ENCODE measurements at regions not wholly inside any gene's neighbourhood (a gene's known extent, or its start where the extent isn't known, plus 50 kb on each side); places are given as distances from the start of the nearest gene placed in this dataset.

DNA sequence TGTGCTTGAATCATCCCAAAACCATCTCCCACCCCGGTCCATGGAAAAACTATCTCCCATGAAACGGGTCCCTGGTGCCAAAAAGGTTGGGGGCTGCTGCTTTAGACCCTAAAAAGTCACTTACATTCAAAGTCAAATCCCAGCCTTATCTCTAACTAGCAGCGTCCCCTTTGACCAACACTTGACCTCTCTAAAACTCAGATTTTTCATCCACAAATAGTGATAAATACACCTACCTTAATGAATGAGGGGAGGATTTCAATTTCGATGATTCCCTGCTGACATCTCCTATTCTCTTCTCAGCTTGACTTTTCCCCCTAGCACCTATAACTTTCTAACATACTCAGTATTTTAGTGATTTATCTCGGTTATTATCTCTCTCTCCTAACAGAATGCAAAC lies 137.3 kb downstream of the BTG1 start:
- H3K36me3 ChIP-seq: no peaks in the 10 kb centered on the region
- H3K27me3 ChIP-seq: no peaks in the 10 kb centered on the region
- H3K4me1 ChIP-seq: no peaks in the 10 kb centered on the region
- no peak overlapping the region for H3K27ac ChIP-seq
- 87 to 94% methylated on average over 5 of the region's 5 CpGs for WGBS, 2 donors
- ATAC-seq (ENCODE audit: low FRiP score in 2 of 2): no peak
- H3K4me3 ChIP-seq: no peak overlapping the region
- no peaks in the 10 kb centered on the region for H3K9me3 ChIP-seq
- DNase-seq: no peak
- no peak for TF ChIP-seq EP300 (IDR thresholded peaks at IDR 0.05)
- no peak for TF ChIP-seq POLR2AphosphoS5 (IDR thresholded peaks at IDR 0.05)
- TF ChIP-seq, protein P1, sequence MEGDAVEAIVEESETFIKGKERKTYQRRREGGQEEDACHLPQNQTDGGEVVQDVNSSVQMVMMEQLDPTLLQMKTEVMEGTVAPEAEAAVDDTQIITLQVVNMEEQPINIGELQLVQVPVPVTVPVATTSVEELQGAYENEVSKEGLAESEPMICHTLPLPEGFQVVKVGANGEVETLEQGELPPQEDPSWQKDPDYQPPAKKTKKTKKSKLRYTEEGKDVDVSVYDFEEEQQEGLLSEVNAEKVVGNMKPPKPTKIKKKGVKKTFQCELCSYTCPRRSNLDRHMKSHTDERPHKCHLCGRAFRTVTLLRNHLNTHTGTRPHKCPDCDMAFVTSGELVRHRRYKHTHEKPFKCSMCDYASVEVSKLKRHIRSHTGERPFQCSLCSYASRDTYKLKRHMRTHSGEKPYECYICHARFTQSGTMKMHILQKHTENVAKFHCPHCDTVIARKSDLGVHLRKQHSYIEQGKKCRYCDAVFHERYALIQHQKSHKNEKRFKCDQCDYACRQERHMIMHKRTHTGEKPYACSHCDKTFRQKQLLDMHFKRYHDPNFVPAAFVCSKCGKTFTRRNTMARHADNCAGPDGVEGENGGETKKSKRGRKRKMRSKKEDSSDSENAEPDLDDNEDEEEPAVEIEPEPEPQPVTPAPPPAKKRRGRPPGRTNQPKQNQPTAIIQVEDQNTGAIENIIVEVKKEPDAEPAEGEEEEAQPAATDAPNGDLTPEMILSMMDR (IDR thresholded peaks at IDR 0.05): no peak
- TF ChIP-seq POLR2A (IDR thresholded peaks at IDR 0.05): no peak

DNA sequence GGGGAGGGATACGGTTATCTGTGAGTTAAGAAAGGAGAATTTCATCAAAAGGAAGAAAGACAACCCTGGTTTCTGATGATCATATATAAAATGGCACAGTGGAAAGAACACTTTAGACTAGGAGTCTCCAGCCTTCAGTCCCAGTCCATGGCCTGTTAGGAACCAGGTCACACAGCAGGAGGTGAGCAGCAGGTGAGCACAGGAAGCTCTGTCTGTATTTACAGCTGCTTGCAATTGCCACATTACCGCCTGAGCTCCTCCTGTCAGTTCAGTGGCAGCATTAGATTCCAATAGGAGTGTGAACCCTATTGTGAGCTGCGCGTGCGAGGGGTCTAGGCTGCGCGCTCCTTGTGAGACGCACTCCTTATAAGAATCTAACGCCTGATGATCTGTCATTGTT lies 137.9 kb downstream of the BTG1 start:
- no peak overlapping the region for H3K4me3 ChIP-seq
- no peak for TF ChIP-seq POLR2A (IDR thresholded peaks at IDR 0.05)
- TF ChIP-seq, protein P1 (IDR thresholded peaks at IDR 0.05): no peak
- TF ChIP-seq EP300 (IDR thresholded peaks at IDR 0.05): no peak
- no peak for TF ChIP-seq POLR2AphosphoS5 (IDR thresholded peaks at IDR 0.05)
- WGBS, 2 donors: 96 to 97% methylated on average over 9 of the region's 9 CpGs
- H3K27ac ChIP-seq: no peak overlapping the region
- H3K27me3 ChIP-seq: no peaks in the 10 kb centered on the region
- H3K4me1 ChIP-seq: peaks cover 0 to under 1% (median 0%) of the 10 kb centered on the region in 4 donors
- DNase-seq (peak in 1 of 2 donors; percentile 28), ATAC-seq (ENCODE audit: low FRiP score in 2 of 2) (no peak)
- no peaks in the 10 kb centered on the region for H3K36me3 ChIP-seq
- no peaks in the 10 kb centered on the region for H3K9me3 ChIP-seq

DNA sequence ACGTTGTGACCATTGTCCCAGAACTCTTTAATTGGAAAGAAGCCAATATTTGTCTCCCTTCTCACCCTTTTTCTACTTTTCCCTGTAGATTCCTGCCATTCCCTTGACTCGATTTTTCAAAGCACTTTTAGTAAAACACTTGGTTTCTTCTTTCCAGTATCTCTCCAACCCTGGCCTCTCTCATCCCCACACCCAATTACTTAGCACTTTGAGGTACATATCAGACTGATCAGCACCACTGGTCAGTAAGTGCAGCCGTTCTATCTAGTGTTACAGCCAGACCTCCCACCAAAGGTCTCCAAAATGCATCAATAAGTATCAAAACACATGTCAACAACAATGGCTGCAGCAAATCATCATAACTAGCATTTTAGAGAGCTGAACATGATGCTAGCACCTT lies 141.9 kb downstream of the BTG1 start:
- Histone ChIP-seq H3K27me3 (no peaks in the 10 kb centered on the region), H3K4me1 (peaks cover 0 to 7% (median 0%) of the 10 kb centered on the region in 4 donors), H3K4me3 (no peak overlapping the region), H3K27ac (no peak overlapping the region), H3K36me3 (no peaks in the 10 kb centered on the region), H3K9me3 (no peaks in the 10 kb centered on the region)
- TF ChIP-seq POLR2AphosphoS5 (IDR thresholded peaks at IDR 0.05) (no peak), POLR2A (IDR thresholded peaks at IDR 0.05) (no peak), EP300 (IDR thresholded peaks at IDR 0.05) (no peak)
- TF ChIP-seq, protein P1 (IDR thresholded peaks at IDR 0.05): no peak
- DNase-seq (no peak), ATAC-seq (ENCODE audit: low FRiP score in 2 of 2) (no peak)
- 67 to 74% methylated on average over 3 of the region's 3 CpGs for WGBS, 2 donors

DNA sequence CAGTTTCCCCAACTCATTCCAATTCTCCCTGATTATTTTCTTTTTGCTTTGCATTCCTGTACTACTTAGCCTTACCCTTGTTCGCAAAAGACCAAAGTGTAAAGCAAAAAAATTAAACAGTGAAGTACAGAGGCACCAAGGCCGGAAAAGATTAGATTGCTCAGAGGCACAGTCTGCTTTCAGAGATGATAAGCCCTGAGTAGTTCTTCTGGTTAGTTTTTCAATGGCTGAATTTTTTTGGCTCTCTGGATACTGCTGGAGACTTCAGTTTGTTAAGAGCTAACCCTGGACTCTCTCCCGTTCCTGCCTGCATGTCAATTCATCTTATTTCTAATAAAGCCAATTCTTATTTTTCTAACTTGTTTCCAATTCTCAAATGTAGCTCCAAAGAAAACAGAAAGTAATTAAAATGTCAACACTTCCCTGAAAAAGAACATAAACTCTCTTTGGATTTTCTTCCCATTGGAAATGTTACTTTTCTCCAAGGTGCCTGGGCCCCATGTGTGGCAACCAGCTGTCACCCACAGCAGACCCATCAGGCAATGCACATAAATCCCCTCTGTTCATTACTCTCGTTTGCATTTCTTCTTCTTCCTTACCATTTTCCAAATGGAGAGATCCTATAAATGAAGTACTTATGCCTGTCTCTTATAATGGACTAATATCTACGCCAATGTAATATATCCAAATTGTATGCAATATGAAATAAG lies 142.8 kb downstream of the BTG1 start:
- WGBS, 2 donors: 68 to 69% methylated on average over 5 of the region's 5 CpGs
- H3K4me3 ChIP-seq: no peak overlapping the region
- ATAC-seq (ENCODE audit: low FRiP score in 2 of 2) (no peak), DNase-seq (no peak)
- TF ChIP-seq POLR2A (IDR thresholded peaks at IDR 0.05) (no peak), EP300 (IDR thresholded peaks at IDR 0.05) (no peak), POLR2AphosphoS5 (IDR thresholded peaks at IDR 0.05) (no peak)
- TF ChIP-seq, protein P1 (IDR thresholded peaks at IDR 0.05): no peak
- peaks cover 0 to 7% (median 0%) of the 10 kb centered on the region in 4 donors for H3K4me1 ChIP-seq
- no peaks in the 10 kb centered on the region for H3K36me3 ChIP-seq
- no peaks in the 10 kb centered on the region for H3K9me3 ChIP-seq
- H3K27me3 ChIP-seq: no peaks in the 10 kb centered on the region
- H3K27ac ChIP-seq: no peak overlapping the region

DNA sequence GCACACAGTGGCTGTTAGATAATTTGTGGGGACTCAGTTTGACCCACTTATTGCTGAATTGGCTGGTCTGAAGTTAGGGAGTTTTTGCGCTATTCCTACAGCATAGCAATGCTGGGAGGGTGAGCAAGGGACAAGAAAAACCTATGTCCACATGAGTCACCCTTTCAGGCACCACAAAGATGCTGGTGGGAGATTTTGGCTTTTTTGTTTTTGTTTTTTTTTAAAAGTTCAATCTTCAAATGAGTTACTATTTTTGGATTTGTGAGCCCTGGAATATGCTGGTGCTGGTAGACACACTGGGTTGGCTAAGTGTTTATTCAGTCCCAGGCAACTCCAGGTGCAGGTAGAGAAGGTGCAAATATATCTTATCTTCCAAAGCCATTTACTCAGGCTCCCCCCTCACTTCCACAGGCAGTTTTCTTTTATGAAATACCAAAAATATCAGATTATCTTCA lies 143.4 kb downstream of the BTG1 start:
- TF ChIP-seq EP300 (IDR thresholded peaks at IDR 0.05): no peak
- no peak for TF ChIP-seq POLR2AphosphoS5 (IDR thresholded peaks at IDR 0.05)
- Histone ChIP-seq H3K4me3 (no peak overlapping the region), H3K4me1 (peaks cover 0 to 7% (median 0%) of the 10 kb centered on the region in 4 donors), H3K36me3 (no peaks in the 10 kb centered on the region), H3K9me3 (no peaks in the 10 kb centered on the region), H3K27ac (no peak overlapping the region), H3K27me3 (no peaks in the 10 kb centered on the region)
- no peak for ATAC-seq (ENCODE audit: low FRiP score in 2 of 2)
- DNase-seq: no peak
- 88 to 93% methylated on average over 1 of the region's 1 CpG for WGBS, 2 donors
